ENCODE measurements at regions not wholly inside any gene's neighbourhood (a gene's known extent, or its start where the extent isn't known, plus 50 kb on each side); places are given as distances from the start of the nearest gene placed in this dataset.

DNA sequence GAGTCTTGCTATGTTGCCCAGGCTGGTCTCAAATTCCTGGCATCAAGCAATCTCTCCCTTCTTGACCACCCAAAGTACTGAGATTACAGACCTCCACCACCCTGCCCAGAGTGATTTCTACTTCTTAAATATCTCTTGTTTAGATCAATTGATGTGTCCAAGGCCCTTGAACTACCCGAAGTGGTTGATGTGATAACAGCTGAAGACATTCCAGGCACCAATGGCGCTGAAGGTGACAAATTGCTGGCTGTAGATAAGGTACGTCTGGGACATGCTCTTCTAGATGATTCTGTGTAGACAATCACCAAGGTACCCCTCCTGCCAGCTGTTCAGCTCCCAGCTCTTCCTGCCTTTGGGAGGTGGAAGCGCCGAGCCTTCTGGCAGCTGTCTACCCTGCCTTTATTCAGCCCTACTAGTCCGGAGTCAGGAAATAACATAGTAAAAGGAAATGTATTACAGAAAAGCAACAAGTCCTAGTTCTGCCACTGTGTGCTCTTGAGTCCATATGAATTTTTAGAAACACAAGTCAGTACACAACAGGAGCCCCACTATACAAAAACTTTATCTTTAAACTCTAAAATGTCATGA is 61.3 kb upstream of the BZW1 start:
- no peak for DNase-seq
- intact Hi-C loops (cut with micrococcal nuclease): no loop called here
- ATAC-seq: no peak

DNA sequence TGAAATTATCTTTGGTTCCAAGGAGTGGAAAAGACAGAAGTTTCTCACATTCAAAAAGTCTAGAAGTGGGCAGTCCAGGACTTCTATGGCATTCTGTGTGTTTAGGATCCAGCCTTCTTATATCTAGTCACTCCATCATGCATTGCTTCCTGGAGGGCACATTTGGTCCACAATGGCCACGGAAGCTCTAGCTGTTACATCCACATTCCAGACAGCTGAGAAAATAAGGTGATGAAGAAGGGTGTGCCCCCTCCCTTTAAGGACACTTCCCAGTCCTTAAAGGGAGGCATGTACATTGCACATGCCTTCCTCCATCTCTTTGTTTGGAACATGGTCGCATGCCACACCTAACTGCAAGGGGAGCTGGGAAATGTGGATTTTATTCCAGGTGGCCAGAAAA is 59.9 kb upstream of the BZW1 start:
- DNase-seq: no peak
- no peak for ATAC-seq
- intact Hi-C loops (cut with micrococcal nuclease): no loop called here

DNA sequence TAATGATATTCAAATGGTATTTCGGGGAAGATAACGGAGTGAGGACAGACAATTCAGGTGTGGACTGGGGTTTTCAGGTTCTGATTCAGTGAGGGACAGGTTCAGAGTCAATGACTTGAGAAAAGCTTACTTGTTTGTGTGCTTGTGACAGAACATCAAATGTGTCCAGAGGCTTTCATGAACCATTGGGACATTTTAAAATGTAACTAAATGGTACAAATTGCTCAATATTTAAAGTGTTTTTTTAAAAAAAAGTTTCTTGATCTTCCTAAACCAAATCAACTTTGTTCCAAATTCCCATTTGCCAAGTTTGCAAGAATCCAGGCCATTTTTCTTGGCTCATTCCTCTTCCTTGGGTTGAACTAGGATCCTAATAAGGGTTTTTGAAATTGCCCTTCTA is 59.4 kb upstream of the BZW1 start:
- DNase-seq: no peak
- no peak for ATAC-seq
- intact Hi-C loops (cut with micrococcal nuclease): no loop called here

DNA sequence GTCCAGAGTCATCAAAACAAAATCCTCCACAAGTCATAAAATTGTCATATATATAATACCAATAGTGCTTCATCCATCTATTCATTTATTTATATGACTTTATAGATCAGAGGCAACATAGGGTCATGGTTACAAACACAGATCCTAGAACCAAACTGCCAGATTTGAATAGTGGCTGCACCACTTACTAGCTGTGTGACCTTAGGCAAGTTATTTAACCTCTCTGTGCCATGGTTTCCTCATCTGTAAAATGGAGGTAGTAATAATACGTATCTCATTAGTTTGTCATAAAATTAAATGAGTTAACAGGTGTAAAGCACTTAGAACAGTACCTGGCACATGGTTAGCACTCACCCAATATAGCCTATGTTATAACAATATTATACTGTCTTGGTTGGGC is 58.9 kb upstream of the BZW1 start:
- intact Hi-C loops (cut with micrococcal nuclease): no loop called here
- ATAC-seq: no peak
- DNase-seq: no peak

DNA sequence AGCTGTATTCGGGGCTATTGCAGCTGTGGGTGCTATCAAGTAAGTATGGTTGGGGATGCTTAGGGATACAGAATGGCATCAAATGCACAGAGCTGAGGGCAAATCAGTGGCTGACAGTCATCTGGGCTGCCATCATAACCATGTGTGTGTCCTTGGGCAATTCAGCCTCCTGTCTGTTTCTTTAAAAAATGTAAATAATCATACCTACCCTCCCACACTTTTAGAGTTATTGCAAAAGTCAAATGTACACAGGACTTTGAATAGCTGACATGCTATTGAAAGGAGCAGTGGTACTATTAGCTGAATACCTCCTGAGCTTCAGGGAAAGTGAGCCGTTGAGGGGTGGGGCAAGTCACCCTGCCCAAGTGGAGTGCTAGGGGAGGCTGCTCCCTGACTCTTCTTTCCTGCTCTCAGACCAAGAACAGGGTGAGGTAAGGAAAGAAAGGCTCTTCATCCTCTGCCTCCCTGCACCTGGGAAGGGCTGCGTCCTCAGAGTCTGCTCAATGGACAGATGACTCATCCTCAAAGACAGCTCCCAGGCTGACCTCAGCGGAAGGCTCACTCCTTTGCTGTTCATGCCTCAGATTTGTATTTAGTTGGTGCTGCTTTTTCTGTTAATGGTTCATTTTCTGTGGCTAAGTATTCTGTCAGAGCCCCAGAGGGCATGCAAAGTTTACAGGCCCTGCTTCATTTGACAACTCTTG is 54.9 kb upstream of the BZW1 start:
- ATAC-seq: peak; percentile 35
- intact Hi-C loops (cut with micrococcal nuclease): no loop called here

DNA sequence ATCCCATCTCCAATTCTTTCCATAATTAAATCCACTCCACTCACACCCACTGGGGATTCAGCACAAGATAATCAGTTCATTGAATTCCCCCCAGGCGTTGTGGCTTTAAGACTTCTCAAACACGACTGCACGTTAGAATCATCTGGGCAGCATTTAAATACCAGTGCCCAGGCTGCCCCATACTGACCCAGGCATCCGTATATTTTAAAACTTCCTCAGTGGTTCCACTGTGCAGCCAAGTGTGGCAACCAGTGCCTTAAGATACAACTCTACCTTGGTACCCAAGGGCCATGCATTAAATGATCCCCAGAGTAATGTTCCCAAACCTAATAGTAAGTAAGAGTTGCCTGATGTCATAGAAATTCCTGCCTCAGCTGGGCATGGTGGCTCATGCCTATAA is 54.3 kb upstream of the BZW1 start:
- no peak for DNase-seq
- no peak for ATAC-seq
- intact Hi-C loops (cut with micrococcal nuclease): no loop called here

More for the DNA sequence above, 54.9 kb upstream of the BZW1 start:
- DNase-seq: no peak

DNA sequence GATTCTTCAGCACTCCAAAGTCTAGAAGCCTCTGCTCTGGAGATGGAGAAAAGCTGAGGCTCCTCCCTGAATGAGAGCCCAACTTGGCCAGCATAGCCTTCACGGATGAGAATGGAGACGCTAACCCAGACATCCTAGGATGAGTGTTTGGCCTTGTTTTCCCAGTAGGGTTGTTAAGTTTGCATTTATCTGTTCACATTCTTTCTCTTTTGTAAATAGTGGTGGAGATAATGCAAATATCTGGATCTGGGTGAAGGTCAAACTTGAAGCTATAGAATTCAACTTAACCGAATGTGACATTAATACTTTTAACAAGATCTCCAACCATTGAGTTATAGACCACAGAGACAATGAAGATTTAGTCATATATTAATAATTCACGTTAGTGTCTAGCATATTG is 53.4 kb upstream of the BZW1 start:
- no peak for ATAC-seq
- intact Hi-C loops (cut with micrococcal nuclease): no loop called here
- no peak for DNase-seq

DNA sequence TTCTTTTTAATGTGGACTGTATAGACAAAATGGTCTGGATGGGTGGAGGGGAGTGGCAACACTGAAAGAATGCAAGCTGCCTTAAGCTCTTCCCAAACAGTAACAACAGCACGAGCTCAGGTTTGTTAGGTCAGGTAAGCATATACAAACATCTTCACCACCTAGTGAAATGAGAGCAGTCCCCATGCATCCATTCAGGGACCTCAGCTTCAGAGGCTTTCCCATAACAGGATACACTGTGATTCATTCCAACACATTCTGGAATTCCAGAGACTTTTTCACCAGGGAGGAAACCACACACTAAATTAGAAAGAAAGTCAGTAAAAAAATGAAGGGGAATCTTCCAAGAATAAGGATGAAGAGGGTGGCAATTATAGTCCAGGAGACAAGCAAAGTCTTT is 50.4 kb upstream of the BZW1 start:
- ATAC-seq (no peak), DNase-seq (no peak)
- intact Hi-C loops (cut with micrococcal nuclease): no loop called here
